Trophoblast cell (in vitro differentiated cells and primary cell): ENCODE measurements at regions not wholly inside any gene's neighbourhood (a gene's known extent, or its start where the extent isn't known, plus 50 kb on each side); places are given as distances from the start of the nearest gene placed in this dataset.
A peak's percentile ranks its signal among the peaks of the same experiment; 100 is the strongest.

Source experiments
- DNase-seq, 2 donors: peaks; one replicate each; pipeline ENCODE4 v3.0.0-alpha.2; 2016
- H2AFZ ChIP-seq: 2 replicates; pipeline ENCODE4 v1.6.1; 2013; ENCODE audit warnings: low read length, moderate library complexity, mild to moderate bottlenecking; ENCODE audit not compliant: insufficient read depth, poor library complexity
- H2AK5ac ChIP-seq: 2 replicates; pipeline ENCODE4 v1.6.1; 2013; ENCODE audit warnings: mild to moderate bottlenecking, low read length
- H2BK120ac ChIP-seq: 2 replicates; pipeline ENCODE4 v1.6.1; 2013; ENCODE audit warnings: low read length, mild to moderate bottlenecking, moderate library complexity; ENCODE audit not compliant: insufficient read depth, poor library complexity
- H2BK12ac ChIP-seq: 2 replicates; pipeline ENCODE4 v1.6.1; 2013; ENCODE audit warnings: mild to moderate bottlenecking, low read length, moderate library complexity
- H2BK5ac ChIP-seq: 2 replicates; pipeline ENCODE4 v1.6.1; 2013; ENCODE audit warnings: low read length, low read depth, moderate library complexity, mild to moderate bottlenecking; ENCODE audit not compliant: poor library complexity
- H3K14ac ChIP-seq: 2 replicates; pipeline ENCODE4 v1.6.1; 2013; ENCODE audit warnings: mild to moderate bottlenecking, low read length
- H3K18ac ChIP-seq: 2 replicates; pipeline ENCODE4 v1.6.1; 2013; ENCODE audit warnings: mild to moderate bottlenecking, low read length
- H3K23ac ChIP-seq: 2 replicates; pipeline ENCODE4 v1.6.1; 2013; ENCODE audit warnings: low read length
- H3K27ac ChIP-seq: 2 replicates; pipeline ENCODE4 v1.5.1; 2013; ENCODE audit warnings: low read depth, mild to moderate bottlenecking, inconsistent platforms, low read length, moderate library complexity
- H3K27me3 ChIP-seq: 2 replicates; pipeline ENCODE4 v1.6.1; 2013; ENCODE audit warnings: inconsistent platforms, mild to moderate bottlenecking, low read length, moderate library complexity; ENCODE audit not compliant: insufficient read depth
- H3K36me3 ChIP-seq, 2 experiments: 1 replicate in 1 of 2; 2 replicates in 1 of 2; pipeline ENCODE4 v1.6.1; 2013; ENCODE audit warnings: low read length in 2 of 2, mild to moderate bottlenecking in 2 of 2, moderate library complexity in 1 of 2; ENCODE audit not compliant: insufficient read depth in 2 of 2, control insufficient read depth in 1 of 2
- H3K4ac ChIP-seq: 2 replicates; pipeline ENCODE4 v1.6.1; 2013; ENCODE audit warnings: low read depth, mild to moderate bottlenecking, low read length, moderate library complexity
- H3K4me1 ChIP-seq, 2 experiments: 1 replicate in 1 of 2; 2 replicates in 1 of 2; pipeline ENCODE4 v1.6.1; 2013; ENCODE audit warnings: low read length in 2 of 2, mild to moderate bottlenecking in 2 of 2, moderate library complexity in 1 of 2; ENCODE audit not compliant: insufficient read depth in 2 of 2, control insufficient read depth in 1 of 2
- H3K4me2 ChIP-seq: 2 replicates; pipeline ENCODE4 v1.6.1; 2013; ENCODE audit warnings: inconsistent platforms, mild to moderate bottlenecking, low read length, moderate library complexity
- H3K4me3 ChIP-seq: 2 replicates; pipeline ENCODE4 v1.5.1; 2013; ENCODE audit warnings: mild to moderate bottlenecking, low read depth, low read length, inconsistent platforms
- H3K79me1 ChIP-seq: one replicate; pipeline ENCODE4 v1.6.1; 2013; ENCODE audit warnings: low read length
- H3K79me2 ChIP-seq: 2 replicates; pipeline ENCODE4 v1.6.1; 2013; ENCODE audit warnings: low read length, mild to moderate bottlenecking; ENCODE audit not compliant: control insufficient read depth, insufficient read depth, poor library complexity
- H3K9ac ChIP-seq: 2 replicates; pipeline ENCODE4 v1.6.1; 2013; ENCODE audit warnings: mild to moderate bottlenecking, low read length
- H3K9me3 ChIP-seq: 2 replicates; pipeline ENCODE4 v1.6.1; 2013; ENCODE audit warnings: low read depth, mild to moderate bottlenecking, control low read depth, inconsistent platforms, low read length; ENCODE audit not compliant: insufficient read depth
- H4K12ac ChIP-seq: 2 replicates; pipeline ENCODE4 v1.6.1; 2013; ENCODE audit warnings: low read depth, mild to moderate bottlenecking, low read length, moderate library complexity
- H4K8ac ChIP-seq: 2 replicates; pipeline ENCODE4 v1.6.1; 2013; ENCODE audit warnings: low read depth, mild to moderate bottlenecking, low read length, moderate library complexity
- H4K91ac ChIP-seq: one replicate; pipeline ENCODE4 v1.6.1; 2013; ENCODE audit warnings: low read depth, mild to moderate bottlenecking, low read length, moderate library complexity
- WGBS: extraction: QIAGEN DNeasy Blood & Tissue Kit; methylation state at CpG from one replicate; pipeline ENCODE4 v1.1.7; 2013; ENCODE audit warnings: missing lambda C conversion rate; ENCODE audit not compliant: insufficient read length, insufficient coverage; ENCODE audit errors: extremely low coverage; 5-methylcytosine and 5-hydroxymethylcytosine counted together

DNA sequence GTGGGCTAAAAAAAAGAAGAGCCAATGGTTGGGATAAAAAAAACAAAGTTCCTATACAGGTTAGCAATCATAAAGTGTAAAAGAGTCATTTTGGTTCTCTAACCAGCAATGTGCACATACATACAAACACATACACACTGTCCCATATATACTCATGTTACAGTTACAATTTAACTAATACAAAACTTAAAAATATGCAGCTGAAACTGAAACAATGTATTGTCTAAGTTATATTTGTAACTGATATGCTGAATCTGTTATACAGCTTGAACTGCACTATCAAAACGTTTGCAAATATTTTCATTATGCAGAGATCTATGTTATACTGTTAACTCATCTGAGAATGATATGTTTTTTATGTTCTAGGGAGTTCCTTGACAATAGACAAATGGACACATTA, 173.7 kb downstream of the KLF12 start:
- no peak overlapping the region for H3K9ac ChIP-seq
- no peak overlapping the region for H4K91ac ChIP-seq
- WGBS = no CpG with 5 or more reads among the region's 1 CpG
- H3K27me3 ChIP-seq = no peaks in the 10 kb centered on the region
- no peak overlapping the region for H2AK5ac ChIP-seq
- DNase-seq = no peak
- no peaks in the 10 kb centered on the region for H3K79me1 ChIP-seq
- H3K79me2 ChIP-seq = no peaks in the 10 kb centered on the region
- no peaks in the 10 kb centered on the region for H3K9me3 ChIP-seq
- H3K4me2 ChIP-seq = no peak overlapping the region
- H2BK12ac ChIP-seq = no peak overlapping the region
- no peak overlapping the region for H4K8ac ChIP-seq
- H3K27ac ChIP-seq = no peak overlapping the region
- no peak overlapping the region for H2AFZ ChIP-seq
- no peak overlapping the region for H3K4ac ChIP-seq
- no peaks in the 10 kb centered on the region for H3K36me3 ChIP-seq
- H2BK120ac ChIP-seq = no peak overlapping the region
- no peak overlapping the region for H4K12ac ChIP-seq
- H3K4me1 ChIP-seq = no peaks in the 10 kb centered on the region
- no peak overlapping the region for H3K14ac ChIP-seq
- H3K4me3 ChIP-seq = no peak overlapping the region
- H2BK5ac ChIP-seq = no peak overlapping the region
- H3K23ac ChIP-seq = no peak overlapping the region
- H3K18ac ChIP-seq = no peak overlapping the region

DNA sequence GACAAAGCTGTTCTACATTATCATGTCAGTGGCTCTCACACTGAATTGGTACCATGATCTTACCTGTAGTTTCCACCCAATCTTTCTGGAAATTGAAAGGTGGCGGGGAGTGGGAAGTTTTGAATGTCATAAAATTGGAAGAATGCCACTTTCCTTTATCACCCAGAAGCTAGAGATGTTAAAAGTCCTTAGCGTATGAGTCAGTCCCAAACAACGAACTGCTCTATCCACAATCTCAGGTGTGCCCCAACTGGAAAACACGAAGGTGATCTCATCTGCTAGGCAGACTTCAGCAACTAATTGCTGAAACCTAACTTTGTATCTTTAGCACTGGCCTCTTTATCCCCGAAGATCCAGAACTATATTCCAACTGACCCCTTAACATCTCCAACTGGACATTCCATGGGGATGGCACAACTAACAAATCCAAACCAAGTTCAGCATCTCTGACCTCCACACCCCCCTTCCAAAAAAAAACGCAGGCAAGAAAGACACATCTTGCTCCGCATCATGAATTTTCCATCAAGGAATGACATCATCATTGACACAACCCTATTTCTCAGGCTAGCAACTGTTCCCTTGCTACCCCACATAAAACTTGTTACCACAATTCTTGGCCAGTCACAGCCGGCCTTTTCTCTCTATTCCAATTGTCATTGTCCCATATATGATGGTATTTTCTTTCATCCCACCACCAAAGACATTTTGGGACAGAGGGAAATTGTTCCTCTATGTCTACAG, 175.4 kb downstream of the KLF12 start:
- Histone ChIP-seq H3K36me3 (no peaks in the 10 kb centered on the region), H2AFZ (no peak overlapping the region), H3K79me1 (no peaks in the 10 kb centered on the region), H3K14ac (no peak overlapping the region), H3K9ac (no peak overlapping the region), H4K91ac (no peak overlapping the region), H2BK5ac (no peak overlapping the region), H2BK12ac (no peak overlapping the region), H3K79me2 (no peaks in the 10 kb centered on the region), H3K27ac (no peak overlapping the region), H2BK120ac (no peak overlapping the region), H2AK5ac (no peak overlapping the region), H3K18ac (no peak overlapping the region), H4K12ac (no peak overlapping the region), H3K4ac (no peak overlapping the region), H3K27me3 (no peaks in the 10 kb centered on the region), H3K4me2 (no peak overlapping the region), H3K4me1 (no peaks in the 10 kb centered on the region), H3K4me3 (no peak overlapping the region), H3K9me3 (no peaks in the 10 kb centered on the region), H3K23ac (no peak overlapping the region), H4K8ac (no peak overlapping the region)
- peak; percentile 14 to 61 for DNase-seq
- no CpG with 5 or more reads among the region's 8 CpGs for WGBS

DNA sequence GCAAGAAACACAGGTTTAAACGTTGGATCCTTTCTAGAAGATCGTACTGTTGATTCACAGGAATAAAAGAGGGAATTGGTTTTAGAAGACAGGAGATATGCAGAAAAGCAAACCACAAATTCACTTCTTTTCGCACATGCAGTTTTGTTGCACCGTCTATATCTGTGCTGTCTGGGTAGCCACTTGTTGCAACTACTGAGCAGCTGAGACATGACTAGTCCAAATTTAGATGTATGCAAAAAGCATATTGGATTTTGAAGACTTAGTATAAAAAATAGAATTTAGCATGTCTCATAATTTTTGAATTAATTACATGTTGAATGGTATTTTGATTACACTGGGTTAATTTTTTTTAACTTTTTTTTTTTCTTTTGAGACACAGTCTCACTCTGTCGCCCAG, 176.3 kb downstream of the KLF12 start:
- no peak overlapping the region for H3K23ac ChIP-seq
- WGBS = no CpG with 5 or more reads among the region's 5 CpGs

DNA sequence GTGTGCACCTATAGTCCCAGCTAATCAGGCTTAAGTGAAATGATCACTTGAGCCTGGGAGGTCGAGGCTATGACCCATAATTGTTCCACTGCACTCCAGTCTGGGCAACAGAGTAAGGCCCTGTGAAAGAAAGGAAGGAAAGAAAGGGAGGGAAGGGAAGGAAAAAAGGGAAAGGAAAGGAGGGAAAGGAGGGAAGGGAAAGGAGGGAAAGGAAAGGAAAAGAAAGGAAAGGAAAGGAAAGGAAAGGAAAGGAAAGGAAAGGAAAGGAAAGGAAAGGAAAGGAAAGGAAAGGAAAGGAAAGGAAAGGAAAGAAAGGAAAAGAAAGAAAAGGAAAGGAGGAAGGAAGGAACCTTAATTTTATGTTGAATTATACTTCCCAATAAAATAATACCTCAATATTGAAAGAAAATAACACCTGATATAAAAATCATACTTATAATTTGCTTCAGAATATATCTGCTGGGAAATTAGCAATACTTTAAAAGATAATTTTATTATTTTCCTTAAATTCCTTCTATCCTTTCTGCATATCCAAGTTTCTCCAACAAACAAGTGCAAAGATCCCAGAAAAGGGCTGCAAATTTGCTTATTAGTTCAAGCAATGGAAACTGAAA, 177.3 kb downstream of the KLF12 start:
- no peaks in the 10 kb centered on the region for H3K36me3 ChIP-seq
- H3K27me3 ChIP-seq = no peaks in the 10 kb centered on the region
- H3K14ac ChIP-seq = no peak overlapping the region
- no peak overlapping the region for H3K18ac ChIP-seq
- H2BK12ac ChIP-seq = no peak overlapping the region
- H3K79me1 ChIP-seq = no peaks in the 10 kb centered on the region
- H2BK5ac ChIP-seq = no peak overlapping the region
- no peak overlapping the region for H2AK5ac ChIP-seq
- H3K4ac ChIP-seq = no peak overlapping the region
- no peak overlapping the region for H2BK120ac ChIP-seq
- no peak overlapping the region for H3K4me2 ChIP-seq
- H3K23ac ChIP-seq = no peak overlapping the region
- no peak overlapping the region for H3K4me3 ChIP-seq
- no peak for DNase-seq
- WGBS = no CpG with 5 or more reads among the region's 1 CpG
- H3K4me1 ChIP-seq = no peaks in the 10 kb centered on the region
- no peak overlapping the region for H4K12ac ChIP-seq
- no peak overlapping the region for H4K8ac ChIP-seq
- no peaks in the 10 kb centered on the region for H3K9me3 ChIP-seq
- no peak overlapping the region for H2AFZ ChIP-seq
- H3K79me2 ChIP-seq = no peaks in the 10 kb centered on the region
- H4K91ac ChIP-seq = no peak overlapping the region
- no peak overlapping the region for H3K9ac ChIP-seq
- H3K27ac ChIP-seq = no peak overlapping the region

More for the DNA sequence above, 176.3 kb downstream of the KLF12 start:
- Histone ChIP-seq H2AK5ac (no peak overlapping the region), H3K4ac (no peak overlapping the region), H2BK5ac (no peak overlapping the region), H2BK12ac (no peak overlapping the region), H2BK120ac (no peak overlapping the region), H3K18ac (no peak overlapping the region), H3K14ac (no peak overlapping the region), H3K4me2 (no peak overlapping the region), H3K9ac (no peak overlapping the region), H4K91ac (no peak overlapping the region), H3K27ac (no peak overlapping the region), H4K8ac (no peak overlapping the region), H3K4me3 (no peak overlapping the region), H3K79me2 (no peaks in the 10 kb centered on the region), H3K79me1 (no peaks in the 10 kb centered on the region), H3K36me3 (no peaks in the 10 kb centered on the region), H3K4me1 (no peaks in the 10 kb centered on the region), H3K27me3 (no peaks in the 10 kb centered on the region), H2AFZ (no peak overlapping the region), H4K12ac (no peak overlapping the region), H3K9me3 (no peaks in the 10 kb centered on the region)
- DNase-seq = no peak
